Epidermal melanocyte (primary cell): ENCODE measurements at regions not wholly inside any gene's neighbourhood (a gene's known extent, or its start where the extent isn't known, plus 50 kb on each side); places are given as distances from the start of the nearest gene placed in this dataset.

Source experiments
- DNase-seq: peaks from one replicate; pipeline ENCODE4 v3.0.0; 2011; ENCODE audit warnings: low spot score; ENCODE audit not compliant: insufficient read length

DNA sequence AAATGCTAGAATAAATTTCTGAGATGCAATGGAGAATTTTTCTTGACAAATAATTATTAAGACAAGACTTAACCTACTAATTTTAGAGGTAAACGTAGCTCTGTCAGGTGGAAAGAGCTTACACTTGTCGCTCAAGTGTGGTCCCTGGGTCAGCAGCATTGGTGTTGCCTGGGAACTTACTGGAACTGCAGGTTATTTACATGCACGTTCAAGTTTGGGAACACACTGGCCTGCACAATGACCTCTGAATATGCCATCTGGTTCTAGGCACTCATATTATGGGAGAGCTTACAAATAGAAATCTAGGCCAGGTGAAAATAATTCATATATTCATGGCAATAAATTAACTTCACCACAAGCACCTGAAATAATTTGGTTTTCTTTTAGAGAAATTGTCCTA, 88.5 kb upstream of the BCL9 start:
- DNase-seq, result no peak

DNA sequence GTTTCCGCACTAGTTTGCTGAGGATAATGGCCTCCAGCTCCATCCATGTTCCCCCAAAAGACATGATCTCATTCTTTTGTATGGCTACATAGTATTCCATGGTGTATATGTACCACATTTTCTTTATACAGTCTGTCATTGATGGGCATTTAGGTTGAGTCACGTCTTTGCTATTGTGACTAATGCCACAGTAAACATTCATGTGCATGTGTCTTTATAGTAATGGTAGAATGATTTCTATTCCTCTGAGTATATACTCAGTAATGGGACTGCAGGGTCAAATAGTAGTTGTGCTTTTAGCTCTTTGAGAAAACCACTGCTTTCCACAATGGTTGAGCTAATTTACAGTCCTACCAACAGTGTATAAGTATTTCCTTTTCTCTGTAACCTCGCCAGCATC, 78.3 kb upstream of the BCL9 start:
- DNase-seq, result no peak

DNA sequence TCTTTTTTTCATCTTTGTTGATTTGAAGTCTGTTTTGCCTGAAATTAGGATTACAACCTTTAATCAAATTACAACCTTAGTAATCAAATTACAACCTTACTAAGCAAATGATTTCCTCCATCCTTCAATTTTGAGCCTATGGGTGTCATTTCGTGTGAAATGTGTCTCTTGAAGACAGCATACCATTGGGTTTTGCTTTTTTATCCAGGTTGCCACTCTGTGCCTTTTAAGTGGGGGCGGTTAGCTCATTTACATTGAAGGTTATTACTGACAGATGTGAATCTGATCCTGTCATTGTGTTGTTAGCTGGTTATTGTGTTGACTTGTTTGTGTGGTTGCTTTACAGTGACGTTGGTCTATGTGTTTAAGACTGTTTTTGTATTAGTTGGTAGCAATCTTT, 74.8 kb upstream of the BCL9 start:
- DNase-seq, result no peak

DNA sequence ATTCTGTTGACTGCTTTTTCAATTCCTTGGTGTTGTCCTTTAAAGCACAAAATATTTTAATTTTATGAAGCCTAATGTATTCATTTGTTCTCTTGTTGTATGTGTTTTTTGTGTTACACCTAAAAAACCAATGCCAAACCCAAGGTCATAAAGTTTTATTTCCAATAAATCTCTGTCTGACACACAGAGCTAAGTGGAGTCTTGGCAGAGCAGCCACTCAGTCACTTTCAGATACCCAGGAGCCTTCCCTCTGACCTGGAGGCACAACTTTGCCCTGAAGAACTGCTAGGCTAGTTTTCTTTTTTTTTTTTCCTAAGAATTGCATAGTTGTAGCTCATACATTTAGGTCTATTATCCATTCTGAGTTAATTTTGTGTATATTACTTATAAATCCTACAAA, 71.2 kb upstream of the BCL9 start:
- no peak for DNase-seq

DNA sequence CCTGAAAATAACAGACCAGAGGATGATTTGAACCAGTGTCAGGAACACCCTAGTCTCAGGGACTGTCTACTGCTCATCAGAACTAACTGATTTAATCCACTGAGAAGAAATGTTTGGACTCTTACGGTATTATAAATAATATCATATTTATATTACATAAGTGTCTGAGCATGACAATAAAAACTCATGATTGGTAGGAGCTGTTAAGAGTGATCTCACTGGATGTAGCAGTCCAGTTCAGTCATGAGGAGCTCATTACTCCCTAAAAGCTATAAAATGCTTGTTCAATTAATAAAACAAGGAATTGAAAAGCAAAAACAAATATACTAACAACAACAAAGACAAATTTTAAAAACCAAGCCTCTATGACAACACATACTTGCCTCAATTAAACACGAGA, 68.8 kb upstream of the BCL9 start:
- DNase-seq, result no peak

DNA sequence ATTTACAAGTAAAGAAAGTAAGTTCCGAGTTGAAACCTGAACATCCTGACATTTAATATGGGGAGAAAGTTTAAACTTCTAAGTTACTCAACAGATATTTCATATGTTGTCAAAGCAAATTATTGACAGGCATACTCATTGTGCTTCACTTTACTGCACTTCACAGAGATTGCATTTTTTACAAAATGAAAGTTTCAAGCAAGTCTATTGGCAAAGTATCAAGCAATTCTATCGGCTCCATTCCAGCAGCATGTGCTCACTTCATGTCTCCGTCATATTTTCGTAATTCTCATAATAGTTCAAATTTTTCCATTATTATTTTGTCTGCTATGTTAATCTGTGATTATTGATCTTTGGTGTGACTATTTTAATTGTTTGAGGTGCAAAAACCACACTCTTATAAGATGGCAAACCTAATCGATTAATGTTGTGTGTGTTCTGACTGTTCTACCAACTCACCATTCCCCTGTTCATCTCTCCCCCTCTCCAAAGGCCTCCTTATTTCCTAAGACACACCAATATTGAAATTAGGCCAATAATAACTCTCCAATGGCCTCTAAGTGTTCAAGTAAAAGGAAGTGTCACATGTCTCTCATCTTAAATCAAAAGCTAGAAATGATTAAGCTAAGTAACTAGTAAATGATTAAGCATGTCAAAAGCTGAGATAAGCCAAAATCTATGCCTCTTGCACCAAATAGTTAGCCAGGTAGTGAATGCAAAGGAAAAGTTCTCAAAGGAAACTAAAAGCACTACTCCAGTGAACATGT, 68.2 kb upstream of the BCL9 start:
- no peak for DNase-seq

DNA sequence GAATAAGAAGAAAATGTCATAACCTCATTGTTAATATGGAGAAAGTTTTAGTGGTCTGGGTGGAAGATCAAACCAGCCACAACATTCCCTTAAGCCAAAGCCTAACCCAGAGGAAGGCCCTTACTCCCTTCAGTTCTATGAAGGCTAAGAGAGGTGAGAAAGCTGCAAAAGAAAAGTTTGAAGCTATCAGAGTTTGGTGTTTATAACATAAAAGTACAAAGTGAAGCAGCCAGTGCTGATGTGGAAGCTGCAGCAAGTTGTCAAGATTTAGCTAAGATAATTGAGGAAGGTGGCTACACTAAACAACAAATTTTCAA, 67.6 kb upstream of the BCL9 start:
- no peak for DNase-seq

DNA sequence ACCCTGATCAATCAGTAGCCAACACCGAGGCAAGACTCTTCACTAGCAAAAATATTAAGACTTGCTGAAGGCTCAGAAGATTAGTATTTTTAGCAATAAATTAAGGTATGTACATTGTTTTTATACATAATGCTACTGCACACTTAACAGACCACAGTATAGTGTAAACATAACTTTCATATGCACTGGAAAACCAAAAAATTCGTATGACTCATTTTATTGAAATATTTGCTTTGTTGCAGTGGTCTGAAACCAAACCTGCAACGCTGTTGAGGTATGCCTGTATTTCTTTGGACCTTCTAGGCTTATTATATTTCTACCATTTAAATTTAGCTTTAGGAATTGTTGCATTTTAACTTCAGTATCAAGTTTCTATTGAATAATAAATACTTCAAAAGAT, 65.8 kb upstream of the BCL9 start:
- DNase-seq, result no peak

DNA sequence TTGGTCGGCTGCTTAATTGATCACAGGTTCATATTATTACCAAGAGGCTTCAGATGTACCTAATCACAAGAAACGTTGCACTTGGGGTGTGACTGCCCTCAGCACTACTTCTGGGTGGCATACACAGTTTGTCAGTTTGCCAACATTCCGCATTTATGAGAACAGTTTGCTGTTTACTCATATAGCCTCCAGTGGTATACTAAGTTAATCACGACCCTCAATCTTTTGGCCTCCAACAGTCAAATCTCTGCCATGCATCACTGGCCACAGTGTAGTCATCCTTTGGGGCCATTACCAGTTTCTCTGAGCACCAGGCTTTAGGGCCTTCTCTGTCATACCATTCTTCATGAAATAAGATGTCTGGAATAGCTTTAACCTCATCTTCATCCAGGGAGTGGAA, 62.8 kb upstream of the BCL9 start:
- DNase-seq, result no peak

DNA sequence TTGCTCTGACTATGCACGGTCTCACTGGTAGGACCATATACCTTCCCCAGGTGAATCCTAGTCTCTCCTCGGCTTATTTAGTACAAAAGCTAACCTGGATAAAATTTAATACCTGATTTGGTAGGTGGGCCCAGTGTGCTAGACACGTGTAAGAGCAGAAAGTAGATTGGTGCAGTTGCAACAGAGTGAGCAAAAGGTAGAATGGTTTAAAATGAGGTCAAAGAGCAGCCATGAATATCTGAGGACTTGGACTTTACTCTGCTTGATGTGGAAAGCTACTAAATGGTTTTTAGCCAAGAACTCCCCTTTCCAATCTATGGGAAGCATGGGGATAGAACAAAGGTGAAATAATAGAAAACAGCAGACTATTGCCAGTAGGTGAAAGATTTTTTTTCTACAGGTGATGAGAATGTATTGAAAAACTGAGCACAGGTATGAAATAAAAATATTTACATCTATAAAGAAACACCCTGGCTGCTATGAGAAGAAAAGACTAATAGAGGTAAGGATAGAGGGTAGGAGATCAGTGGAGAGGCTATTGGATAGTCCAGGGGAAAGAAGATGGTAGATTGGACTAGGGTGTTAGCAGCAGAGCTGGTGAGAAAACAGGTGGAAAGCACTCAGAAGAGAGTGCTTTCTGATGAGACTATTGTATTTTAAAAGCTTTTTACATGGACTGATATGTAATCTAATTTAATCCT, 61.3 kb upstream of the BCL9 start:
- no peak for DNase-seq

DNA sequence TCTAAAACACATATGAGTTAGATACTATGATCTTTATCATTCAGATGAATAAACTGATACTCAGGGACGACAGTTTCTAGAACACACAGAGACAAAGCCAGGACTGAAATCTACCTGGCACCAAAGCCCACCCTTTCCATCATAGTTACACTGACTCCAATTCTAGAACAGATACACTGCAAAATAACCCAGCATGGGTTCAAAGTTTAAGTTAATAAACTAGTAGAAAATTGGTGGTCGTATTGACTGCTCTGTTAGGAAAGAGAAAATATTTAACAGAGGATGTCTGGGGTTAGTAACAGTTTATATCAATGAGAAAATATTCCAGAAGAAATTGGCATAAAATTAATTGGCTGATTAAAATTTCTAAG, 60.8 kb upstream of the BCL9 start:
- DNase-seq, result no peak

DNA sequence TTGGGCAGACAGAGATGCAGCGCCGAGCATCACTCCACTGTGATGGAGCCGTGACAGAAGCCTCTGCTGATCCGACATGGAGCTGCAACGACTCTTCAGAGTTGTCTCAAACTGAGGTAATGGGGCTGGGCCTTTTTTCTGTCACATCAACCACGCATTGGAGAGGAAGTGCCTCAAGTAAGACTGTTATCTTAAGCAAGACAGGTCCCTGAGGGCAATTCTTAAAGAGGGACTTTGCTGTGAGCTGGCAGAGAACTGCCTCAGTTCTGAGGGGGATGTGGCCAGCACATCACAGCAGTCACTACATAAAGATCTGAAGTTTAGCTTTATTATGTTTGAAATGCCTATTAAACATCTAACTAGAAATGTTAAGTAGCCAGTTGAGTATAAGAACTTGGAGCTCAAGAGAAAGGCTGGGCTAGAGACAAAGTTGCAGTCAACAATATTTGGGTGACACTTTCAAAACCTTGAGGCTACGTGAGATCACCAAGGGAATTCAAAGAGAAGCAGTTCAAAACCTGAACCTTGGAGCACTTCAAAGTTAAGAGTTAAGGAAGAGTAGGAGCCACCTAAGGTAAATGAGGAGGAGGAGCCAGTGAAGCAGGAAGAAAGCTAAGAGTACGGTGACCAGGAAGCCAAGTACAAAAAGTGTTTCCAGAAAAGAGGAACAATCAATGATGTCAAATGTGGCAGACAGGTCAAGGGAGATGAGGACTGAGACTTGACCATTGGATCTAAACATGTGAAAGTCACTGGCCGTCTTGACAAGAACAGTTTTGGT, 54.2 kb upstream of the BCL9 start:
- DNase-seq, result no peak

DNA sequence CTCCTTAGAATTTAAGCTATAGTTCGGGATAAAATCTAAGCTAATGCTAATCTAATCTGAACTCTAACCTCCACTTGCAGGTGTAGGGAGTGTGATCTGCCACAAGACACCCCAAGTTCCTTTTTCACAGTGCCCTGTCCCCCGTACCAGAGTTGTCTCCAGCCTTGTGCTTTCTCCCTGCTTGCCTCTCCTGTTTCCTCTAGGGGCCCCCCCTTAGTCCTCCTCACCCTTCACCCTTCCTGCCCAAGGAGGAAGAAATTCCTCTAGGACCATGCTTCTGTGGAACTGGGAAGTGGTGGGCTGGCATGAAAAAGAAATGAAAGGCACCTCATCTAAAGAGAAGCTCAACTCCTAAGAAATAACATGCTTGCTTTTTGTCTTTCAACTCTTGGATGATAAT, 50.2 kb upstream of the BCL9 start:
- no peak for DNase-seq
